ENCODE measurements at regions not wholly inside any gene's neighbourhood (a gene's known extent, or its start where the extent isn't known, plus 50 kb on each side); places are given as distances from the start of the nearest gene placed in this dataset.
"Not testable (repeated sequence)": the region's sequence is repeated elsewhere in the genome, so short reads cannot be mapped to it uniquely, and the experiment has no call there.

GRCh38 chr11:100531290-100531689 lies 155.8 kb upstream of the ARHGAP42 start:
- DNase-seq (ENCODE audit: low spot score), result not testable (repeated sequence)

GRCh38 chr11:100536979-100537378 lies 150.1 kb upstream of the ARHGAP42 start:
- DNase-seq (ENCODE audit: low spot score), result no peak

GRCh38 chr11:100543386-100543785 lies 143.7 kb upstream of the ARHGAP42 start:
- no peak for DNase-seq (ENCODE audit: low spot score)

GRCh38 chr11:100545556-100545955 lies 141.5 kb upstream of the ARHGAP42 start:
- no peak for DNase-seq (ENCODE audit: low spot score)

GRCh38 chr11:100545970-100546369 lies 141.1 kb upstream of the ARHGAP42 start:
- no peak for DNase-seq (ENCODE audit: low spot score)

GRCh38 chr11:100546714-100547113 lies 140.4 kb upstream of the ARHGAP42 start:
- DNase-seq (ENCODE audit: low spot score), result no peak

- no peak for DNase-seq (ENCODE audit: low spot score)
These were observed 136.8 kb upstream of the ARHGAP42 start for GRCh38 chr11:100550298-100550697.

- DNase-seq (ENCODE audit: low spot score), result peak; percentile 13
These were observed 136.0 kb upstream of the ARHGAP42 start for GRCh38 chr11:100550912-100551632.

- DNase-seq (ENCODE audit: low spot score), result no peak
These were observed 131.2 kb upstream of the ARHGAP42 start for GRCh38 chr11:100555931-100556330.

- no peak for DNase-seq (ENCODE audit: low spot score)
These were observed 130.3 kb upstream of the ARHGAP42 start for GRCh38 chr11:100556781-100557180.

GRCh38 chr11:100557830-100558611 lies 129.1 kb upstream of the ARHGAP42 start:
- no peak for DNase-seq (ENCODE audit: low spot score)

- DNase-seq (ENCODE audit: low spot score), result no peak
These were observed 126.5 kb upstream of the ARHGAP42 start for GRCh38 chr11:100560606-100561005.

- no peak for DNase-seq (ENCODE audit: low spot score)
These were observed 125.8 kb upstream of the ARHGAP42 start for GRCh38 chr11:100561323-100561722.

GRCh38 chr11:100562128-100562527 lies 125.0 kb upstream of the ARHGAP42 start:
- no peak for DNase-seq (ENCODE audit: low spot score)

- DNase-seq (ENCODE audit: low spot score), result no peak
These were observed 123.4 kb upstream of the ARHGAP42 start for GRCh38 chr11:100563541-100564280.

- DNase-seq (ENCODE audit: low spot score), result no peak
These were observed 113.1 kb upstream of the ARHGAP42 start for GRCh38 chr11:100573911-100574513.

- no peak for DNase-seq (ENCODE audit: low spot score)
These were observed 112.0 kb upstream of the ARHGAP42 start for GRCh38 chr11:100574894-100575769.

- peak; percentile 55 for DNase-seq (ENCODE audit: low spot score)
These were observed 111.0 kb upstream of the ARHGAP42 start for GRCh38 chr11:100575860-100576717.

- DNase-seq (ENCODE audit: low spot score), result no peak
These were observed 110.4 kb upstream of the ARHGAP42 start for GRCh38 chr11:100576718-100577021.

GRCh38 chr11:100578831-100579311 lies 108.2 kb upstream of the ARHGAP42 start:
- DNase-seq (ENCODE audit: low spot score), result no peak
